ENCODE measurements at regions not wholly inside any gene's neighbourhood (a gene's known extent, or its start where the extent isn't known, plus 50 kb on each side); places are given as distances from the start of the nearest gene placed in this dataset.

GRCh38 chrX:115363897-115364296 is 74.4 kb downstream of the LUZP4 start:
- no peaks in the 10 kb centered on the region for H3K36me3 ChIP-seq
- H3K9me3 ChIP-seq = no peaks in the 10 kb centered on the region
- no peak for DNase-seq
- H3K4me3 ChIP-seq = no peak overlapping the region
- no peaks in the 10 kb centered on the region for H3K4me1 ChIP-seq
- TF ChIP-seq, protein P1, sequence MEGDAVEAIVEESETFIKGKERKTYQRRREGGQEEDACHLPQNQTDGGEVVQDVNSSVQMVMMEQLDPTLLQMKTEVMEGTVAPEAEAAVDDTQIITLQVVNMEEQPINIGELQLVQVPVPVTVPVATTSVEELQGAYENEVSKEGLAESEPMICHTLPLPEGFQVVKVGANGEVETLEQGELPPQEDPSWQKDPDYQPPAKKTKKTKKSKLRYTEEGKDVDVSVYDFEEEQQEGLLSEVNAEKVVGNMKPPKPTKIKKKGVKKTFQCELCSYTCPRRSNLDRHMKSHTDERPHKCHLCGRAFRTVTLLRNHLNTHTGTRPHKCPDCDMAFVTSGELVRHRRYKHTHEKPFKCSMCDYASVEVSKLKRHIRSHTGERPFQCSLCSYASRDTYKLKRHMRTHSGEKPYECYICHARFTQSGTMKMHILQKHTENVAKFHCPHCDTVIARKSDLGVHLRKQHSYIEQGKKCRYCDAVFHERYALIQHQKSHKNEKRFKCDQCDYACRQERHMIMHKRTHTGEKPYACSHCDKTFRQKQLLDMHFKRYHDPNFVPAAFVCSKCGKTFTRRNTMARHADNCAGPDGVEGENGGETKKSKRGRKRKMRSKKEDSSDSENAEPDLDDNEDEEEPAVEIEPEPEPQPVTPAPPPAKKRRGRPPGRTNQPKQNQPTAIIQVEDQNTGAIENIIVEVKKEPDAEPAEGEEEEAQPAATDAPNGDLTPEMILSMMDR (IDR thresholded peaks at IDR 0.05) = no peak
- no peak for TF ChIP-seq POLR2A (IDR thresholded peaks at IDR 0.05)
- no peaks in the 10 kb centered on the region for H3K27me3 ChIP-seq
- intact Hi-C loops (cut with DNase I; ENCODE audit: low total_unique reads) = no loop called here
- H3K27ac ChIP-seq = peak overlapping the region in 1 of 2 donors; percentile 9

- intact Hi-C loops (cut with DNase I; ENCODE audit: low total_unique reads) = no loop called here
- H3K4me3 ChIP-seq = no peak overlapping the region
- H3K9me3 ChIP-seq = no peaks in the 10 kb centered on the region
- peak in 1 of 2 donors; percentile 32 for DNase-seq
- TF ChIP-seq POLR2A (IDR thresholded peaks at IDR 0.05) = no peak
- TF ChIP-seq, protein P1 (IDR thresholded peaks at IDR 0.05) = no peak
- H3K27ac ChIP-seq = peak overlapping the region; percentile 46 to 52
- no peaks in the 10 kb centered on the region for H3K27me3 ChIP-seq
- no peaks in the 10 kb centered on the region for H3K4me1 ChIP-seq
- H3K36me3 ChIP-seq = no peaks in the 10 kb centered on the region
Observed at GRCh38 chrX:115364670-115365069, 75.2 kb downstream of the LUZP4 start.

DNA sequence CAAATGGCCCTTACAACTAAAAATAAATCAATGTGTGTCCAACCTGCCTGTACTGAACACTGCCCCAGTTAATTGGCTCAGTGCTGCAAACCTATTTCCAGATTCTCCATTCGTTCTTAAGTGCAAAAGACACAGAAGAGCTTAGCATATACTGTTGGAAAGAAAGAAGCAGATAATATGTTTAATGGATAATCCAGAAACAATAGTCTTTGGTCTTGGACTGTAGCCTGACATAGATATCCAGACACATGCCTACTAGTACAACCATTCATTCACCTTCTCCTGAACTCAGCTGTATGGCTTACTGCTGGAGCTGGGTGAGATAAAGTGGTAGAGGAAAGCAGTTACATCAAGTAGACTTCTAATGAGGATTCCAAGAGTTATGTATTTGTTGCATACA is 77.0 kb downstream of the LUZP4 start:
- no peak for TF ChIP-seq POLR2A (IDR thresholded peaks at IDR 0.05)
- TF ChIP-seq, protein P1 (IDR thresholded peaks at IDR 0.05) = no peak
- Histone ChIP-seq H3K36me3 (no peaks in the 10 kb centered on the region), H3K9me3 (no peaks in the 10 kb centered on the region), H3K27ac (no peak overlapping the region), H3K4me3 (no peak overlapping the region), H3K27me3 (no peaks in the 10 kb centered on the region), H3K4me1 (no peaks in the 10 kb centered on the region)
- DNase-seq = no peak
- intact Hi-C loops (cut with DNase I; ENCODE audit: low total_unique reads) = no loop called here

DNA sequence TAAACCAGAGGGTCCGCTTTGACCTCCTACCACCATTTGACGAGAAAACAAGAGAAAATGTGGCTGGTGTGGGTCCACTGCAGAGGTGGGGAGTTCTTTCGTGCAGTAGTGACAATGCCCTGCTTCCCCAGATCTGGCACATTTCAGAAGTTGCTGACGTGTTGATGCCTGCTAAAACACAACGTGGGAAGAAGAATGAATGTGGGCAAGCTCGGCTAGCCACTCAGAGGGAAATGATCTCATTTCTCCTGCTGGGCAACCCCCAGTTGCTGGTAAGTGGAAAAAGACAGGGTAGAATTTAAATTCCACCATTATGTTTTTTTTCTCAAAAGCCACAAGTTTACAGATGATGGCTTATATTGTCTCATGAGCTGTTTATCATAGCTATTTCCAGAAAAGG is 77.9 kb downstream of the LUZP4 start:
- TF ChIP-seq, protein P1 (IDR thresholded peaks at IDR 0.05) = no peak
- TF ChIP-seq POLR2A (IDR thresholded peaks at IDR 0.05) = no peak
- no peaks in the 10 kb centered on the region for H3K9me3 ChIP-seq
- H3K27me3 ChIP-seq = no peaks in the 10 kb centered on the region
- no peak for DNase-seq
- peak overlapping the region; percentile 21 to 41 for H3K27ac ChIP-seq
- intact Hi-C loops (cut with DNase I; ENCODE audit: low total_unique reads) = no loop called here
- no peaks in the 10 kb centered on the region for H3K4me1 ChIP-seq
- H3K36me3 ChIP-seq = no peaks in the 10 kb centered on the region
- H3K4me3 ChIP-seq = no peak overlapping the region

GRCh38 chrX:115367951-115368350 is 78.4 kb downstream of the LUZP4 start:
- no peak for DNase-seq
- Histone ChIP-seq H3K27me3 (no peaks in the 10 kb centered on the region), H3K9me3 (no peaks in the 10 kb centered on the region), H3K4me3 (no peak overlapping the region), H3K27ac (peak overlapping the region; percentile 21 to 41), H3K4me1 (no peaks in the 10 kb centered on the region), H3K36me3 (no peaks in the 10 kb centered on the region)
- intact Hi-C loops (cut with DNase I; ENCODE audit: low total_unique reads) = no loop called here
- TF ChIP-seq, protein P1 (IDR thresholded peaks at IDR 0.05) = no peak
- no peak for TF ChIP-seq POLR2A (IDR thresholded peaks at IDR 0.05)

All from uterus (tissue), 3 donors.